T-cell (primary cell): ENCODE measurements at regions not wholly inside any gene's neighbourhood (a gene's known extent, or its start where the extent isn't known, plus 50 kb on each side); places are given as distances from the start of the nearest gene placed in this dataset.

Experiments
- ATAC-seq, 4 experiments: fragments of 200-7000 bp in 3 of 4; fragments of 150-1000 bp in 1 of 4; cut with Tn5 transposase; replicated peaks in 1 of 4; 1 replicate in 3 of 4; 2 replicates in 1 of 4; pipeline ENCODE4 v1.10.0; 2021; ENCODE audit warnings: moderate library complexity in 3 of 4, mild to moderate bottlenecking in 2 of 4, moderate number of reproducible peaks in 1 of 4
- CTCF ChIA-PET, 2 donors: fragments of 300-600 bp; sonication (Branson Sonifier 250); formaldehyde crosslinking; loops; one replicate each; lab custom pipeline; 2022; ENCODE audit warnings: antibody characterized with exemption in 2 of 2; lab: Charles Lee
- POLR2A ChIA-PET, 2 donors: fragments of 300-600 bp; sonication (Branson Sonifier 250); formaldehyde crosslinking; loops; one replicate each; lab custom pipeline; 2022; ENCODE audit warnings: antibody characterized with exemption in 2 of 2; lab: Charles Lee
- DNase-seq, 35 experiments: peaks; one replicate each; pipeline versions ENCODE4 v3.0.0 to v3.0.0-alpha.2; 2013 to 2023
- H3K27ac ChIP-seq: one replicate; pipeline ENCODE4 v1.5.1; 2013; ENCODE audit warnings: low read length
- H3K27me3 ChIP-seq, 2 experiments: replicated peaks in 1 of 2; 1 replicate in 1 of 2; 2 replicates in 1 of 2; pipeline versions ENCODE4 v1.6.1 to v1.7.0; 2013; ENCODE audit warnings: low read length in 1 of 2, mixed read lengths in 1 of 2; ENCODE audit not compliant: control insufficient read depth in 2 of 2, insufficient read depth in 2 of 2; ENCODE audit errors: extremely low read depth in 1 of 2
- H3K36me3 ChIP-seq, 2 donors: 1 replicate in 1 of 2; 2 replicates in 1 of 2; pipeline versions ENCODE4 v1.6.1 to v1.7.0; 2013; ENCODE audit warnings: low read length in 1 of 2; ENCODE audit not compliant: control insufficient read depth in 2 of 2, insufficient read depth in 1 of 2; ENCODE audit errors: extremely low read depth in 1 of 2
- H3K4me1 ChIP-seq, 2 experiments: 1 replicate in 1 of 2; 2 replicates in 1 of 2; pipeline versions ENCODE4 v1.6.1 to v1.7.0; 2013; ENCODE audit warnings: low read length in 2 of 2, mixed read lengths in 1 of 2; ENCODE audit not compliant: insufficient read depth in 2 of 2, control insufficient read depth in 1 of 2; ENCODE audit errors: extremely low read depth in 1 of 2
- H3K4me3 ChIP-seq, 2 donors: 1 replicate in 1 of 2; 2 replicates in 1 of 2; pipeline versions ENCODE4 v1.5.1 to v1.7.0; 2013; ENCODE audit warnings: mild to moderate bottlenecking in 2 of 2, low read length in 1 of 2, moderate library complexity in 1 of 2; ENCODE audit not compliant: control insufficient read depth in 1 of 2; ENCODE audit errors: extremely low read depth in 1 of 2
- H3K9me3 ChIP-seq: 2 replicates; pipeline ENCODE4 v1.7.0; 2013
- H3K27ac Mint-ChIP-seq, 2 donors: one replicate each; pipeline ENCODE4 v1.8.0; 2020 to 2021; ENCODE audit warnings: mild to moderate bottlenecking in 2 of 2, mixed read lengths in 2 of 2
- H3K27me3 Mint-ChIP-seq, 2 donors: one replicate each; pipeline ENCODE4 v1.8.0; 2021 to 2022; ENCODE audit warnings: mixed read lengths in 2 of 2
- H3K36me3 Mint-ChIP-seq: one replicate; pipeline ENCODE4 v1.8.0; 2021; ENCODE audit warnings: mixed read lengths
- H3K4me1 Mint-ChIP-seq, 3 donors: one replicate each; pipeline ENCODE4 v1.8.0; 2020 to 2022; ENCODE audit warnings: mixed read lengths in 3 of 3, mild to moderate bottlenecking in 1 of 3
- H3K4me3 Mint-ChIP-seq, 3 donors: one replicate each; pipeline ENCODE4 v1.8.0; 2020 to 2022; ENCODE audit warnings: mild to moderate bottlenecking in 3 of 3, mixed read lengths in 3 of 3, moderate library complexity in 3 of 3
- H3K9me3 Mint-ChIP-seq, 3 donors: one replicate each; pipeline ENCODE4 v1.8.0; 2020 to 2022; ENCODE audit warnings: mixed read lengths in 3 of 3
- WGBS: methylation state at CpG from one replicate; pipeline ENCODE4 v1.1.5; 2013; ENCODE audit warnings: missing lambda C conversion rate; ENCODE audit not compliant: insufficient coverage; 5-methylcytosine and 5-hydroxymethylcytosine counted together

DNA sequence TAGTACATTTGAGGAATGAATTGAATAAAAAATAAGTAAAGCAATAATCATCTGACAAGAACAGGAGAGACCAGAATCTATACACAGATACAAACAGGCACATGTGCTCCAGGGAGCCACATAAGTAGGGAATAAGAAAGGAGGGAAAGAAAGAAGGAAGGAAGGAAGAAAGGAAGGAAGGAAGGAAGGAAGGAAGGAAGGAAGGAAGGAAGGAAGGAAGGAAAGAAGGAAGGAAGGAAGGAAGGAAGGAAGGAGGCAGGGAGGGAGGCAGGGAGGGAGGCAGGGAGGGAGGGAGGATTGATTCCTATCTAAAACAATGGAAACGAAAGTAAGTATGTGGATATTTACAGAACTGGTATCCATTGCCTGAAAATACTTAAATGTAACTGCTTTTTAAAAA lies 475.8 kb downstream of the NLGN4X start:
- no peak overlapping the region for H3K27ac Mint-ChIP-seq
- H3K4me3 ChIP-seq = no peak overlapping the region
- peaks cover 1 to 4% (median 2%) of the 10 kb centered on the region in 3 donors for H3K9me3 Mint-ChIP-seq
- no peaks in the 10 kb centered on the region for H3K9me3 ChIP-seq
- DNase-seq (no peak), ATAC-seq (no peak)
- no peak overlapping the region for H3K27ac ChIP-seq
- H3K27me3 ChIP-seq = no peaks in the 10 kb centered on the region
- no peaks in the 10 kb centered on the region for H3K36me3 ChIP-seq
- WGBS = no CpG with 5 or more reads among the region's 1 CpG
- H3K36me3 Mint-ChIP-seq = no peaks in the 10 kb centered on the region
- H3K4me1 Mint-ChIP-seq = no peaks in the 10 kb centered on the region
- no peaks in the 10 kb centered on the region for H3K4me1 ChIP-seq
- H3K27me3 Mint-ChIP-seq = no peaks in the 10 kb centered on the region
- no peak overlapping the region for H3K4me3 Mint-ChIP-seq
- ChIA-PET CTCF (no interaction called here), POLR2A (no interaction called here)

DNA sequence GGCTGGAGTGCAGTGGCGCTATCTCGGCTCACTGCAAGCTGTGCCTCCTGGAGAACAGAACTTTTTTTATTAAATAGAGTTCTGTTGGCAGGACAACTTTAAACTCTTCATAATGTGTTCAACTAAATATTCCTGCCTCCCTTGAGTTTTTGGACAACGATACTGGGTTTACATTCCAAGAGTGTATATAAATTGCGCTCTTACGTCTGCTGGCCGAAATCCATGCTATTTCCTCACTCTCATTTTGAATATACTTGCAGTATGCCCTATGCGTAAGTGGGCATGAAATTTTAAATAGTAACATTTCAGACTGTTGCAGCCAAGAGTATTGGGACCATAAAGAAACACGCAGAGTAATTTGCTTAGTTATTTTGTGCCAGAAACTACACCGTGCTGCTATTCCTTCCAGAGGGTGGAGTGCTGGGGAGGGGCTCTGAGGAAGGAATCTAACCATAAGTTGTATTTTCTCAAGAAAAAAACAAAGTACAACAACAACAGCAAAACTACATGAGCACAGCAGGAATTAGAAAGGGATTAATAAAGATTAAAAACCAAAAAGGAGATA lies 480.0 kb downstream of the NLGN4X start:
- CTCF ChIA-PET = interaction anchor here in 1 of 2 donors (0.6 kb wide), 1 partner anchor 101 kb away, joined by 4 read pairs; no protein-coding TSS in a partner anchor
- H3K27me3 ChIP-seq = no peaks in the 10 kb centered on the region
- DNase-seq (no peak), ATAC-seq (no peak)
- WGBS = no CpG with 5 or more reads among the region's 9 CpGs
- no peaks in the 10 kb centered on the region for H3K27me3 Mint-ChIP-seq
- peaks cover 0 to 10% (median 7%) of the 10 kb centered on the region in 3 donors for H3K9me3 Mint-ChIP-seq
- H3K36me3 Mint-ChIP-seq = no peaks in the 10 kb centered on the region
- H3K4me1 Mint-ChIP-seq = no peaks in the 10 kb centered on the region
- H3K4me1 ChIP-seq = no peaks in the 10 kb centered on the region
- no peak overlapping the region for H3K4me3 Mint-ChIP-seq
- no peak overlapping the region for H3K27ac ChIP-seq
- no peak overlapping the region for H3K27ac Mint-ChIP-seq
- POLR2A ChIA-PET = no interaction called here
- no peaks in the 10 kb centered on the region for H3K9me3 ChIP-seq
- H3K4me3 ChIP-seq = no peak overlapping the region
- H3K36me3 ChIP-seq = no peaks in the 10 kb centered on the region

DNA sequence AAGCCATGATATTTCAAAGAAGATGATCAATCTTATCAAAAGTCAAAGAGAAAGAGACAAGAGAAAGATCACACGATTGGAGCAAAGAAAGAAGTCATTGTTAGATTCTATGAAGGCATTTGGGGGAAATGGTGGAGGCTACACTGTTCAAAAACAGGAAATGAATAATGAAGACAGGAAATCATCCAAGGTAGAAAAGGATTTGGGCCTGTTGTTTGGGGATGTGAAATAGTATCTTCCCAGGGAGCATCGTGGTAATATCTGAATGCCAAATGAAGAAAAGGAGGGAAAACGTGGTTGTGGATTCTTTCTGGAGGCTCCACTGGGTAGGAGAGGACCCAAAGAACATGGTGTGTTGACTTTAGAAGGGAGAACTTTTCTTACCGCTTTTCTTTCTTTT lies 482.4 kb downstream of the NLGN4X start:
- Histone ChIP-seq H3K9me3 (no peaks in the 10 kb centered on the region), H3K4me1 (no peaks in the 10 kb centered on the region), H3K4me3 (no peak overlapping the region), H3K27me3 (no peaks in the 10 kb centered on the region), H3K36me3 (no peaks in the 10 kb centered on the region), H3K27ac (no peak overlapping the region)
- H3K27me3 Mint-ChIP-seq = no peaks in the 10 kb centered on the region
- H3K4me1 Mint-ChIP-seq = no peaks in the 10 kb centered on the region
- no peak overlapping the region for H3K27ac Mint-ChIP-seq
- ChIA-PET CTCF (no interaction called here), POLR2A (no interaction called here)
- 43% methylated on average over 1 of the region's 4 CpGs for WGBS
- ATAC-seq (no peak), DNase-seq (no peak)
- no peak overlapping the region for H3K4me3 Mint-ChIP-seq
- peaks cover 0 to 12% (median 10%) of the 10 kb centered on the region in 3 donors for H3K9me3 Mint-ChIP-seq
- no peaks in the 10 kb centered on the region for H3K36me3 Mint-ChIP-seq

DNA sequence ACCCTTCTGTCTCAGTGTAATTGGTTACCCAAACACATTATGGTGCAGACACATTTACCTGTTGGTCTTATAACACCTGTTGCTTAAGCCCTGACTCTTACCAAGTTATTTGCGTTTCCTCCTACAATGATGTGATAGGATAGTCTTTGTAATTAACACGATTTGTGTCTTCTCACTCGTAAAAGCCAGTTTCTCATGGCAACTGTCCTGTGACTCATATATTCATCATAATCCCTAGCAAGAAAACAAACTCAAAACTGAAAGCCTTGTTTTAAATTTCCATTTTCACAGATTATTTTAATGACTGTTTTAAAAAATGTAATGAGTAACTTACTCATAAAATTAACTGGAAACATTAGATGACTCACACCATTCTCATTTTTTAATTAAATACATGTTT lies 495.2 kb downstream of the NLGN4X start:
- Mint-ChIP-seq H3K4me3 (no peak overlapping the region), H3K27ac (no peak overlapping the region), H3K9me3 (peaks cover 0 to 7% (median 6%) of the 10 kb centered on the region in 3 donors), H3K4me1 (no peaks in the 10 kb centered on the region), H3K27me3 (no peaks in the 10 kb centered on the region), H3K36me3 (no peaks in the 10 kb centered on the region)
- Histone ChIP-seq H3K9me3 (no peaks in the 10 kb centered on the region), H3K27me3 (no peaks in the 10 kb centered on the region), H3K4me3 (no peak overlapping the region), H3K27ac (no peak overlapping the region), H3K36me3 (no peaks in the 10 kb centered on the region), H3K4me1 (no peaks in the 10 kb centered on the region)
- ATAC-seq (no peak), DNase-seq (no peak)
- POLR2A ChIA-PET = no interaction called here
- no CpG with 5 or more reads among the region's 3 CpGs for WGBS
- CTCF ChIA-PET = no interaction called here

DNA sequence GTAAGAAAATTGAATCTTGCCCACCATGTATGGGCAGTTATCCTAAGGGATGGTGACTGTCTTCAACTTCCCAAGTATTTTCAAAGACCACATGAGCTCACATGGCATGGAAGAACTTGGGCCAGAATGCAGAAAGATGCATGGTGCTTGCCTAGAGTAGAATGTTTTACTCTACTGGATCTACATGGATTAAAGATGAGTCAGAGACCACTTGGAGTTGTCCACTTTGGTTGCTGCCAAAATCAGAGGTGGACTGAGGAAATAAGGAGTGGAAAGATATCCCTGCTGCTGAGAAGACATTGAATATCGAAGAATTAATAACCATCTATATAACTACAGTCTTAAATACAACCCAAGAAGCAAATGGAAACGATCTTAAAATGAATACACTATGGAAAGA lies 498.1 kb downstream of the NLGN4X start:
- no peak for ATAC-seq
- no peak overlapping the region for H3K27ac Mint-ChIP-seq
- H3K4me3 Mint-ChIP-seq = no peak overlapping the region
- DNase-seq = no peak
- no peaks in the 10 kb centered on the region for H3K36me3 Mint-ChIP-seq
- no peak overlapping the region for H3K27ac ChIP-seq
- H3K4me3 ChIP-seq = no peak overlapping the region
- POLR2A ChIA-PET = no interaction called here
- no peaks in the 10 kb centered on the region for H3K36me3 ChIP-seq
- H3K4me1 Mint-ChIP-seq = no peaks in the 10 kb centered on the region
- no CpG with 5 or more reads among the region's 2 CpGs for WGBS
- CTCF ChIA-PET = no interaction called here
- no peaks in the 10 kb centered on the region for H3K4me1 ChIP-seq
- no peaks in the 10 kb centered on the region for H3K27me3 Mint-ChIP-seq
- H3K9me3 ChIP-seq = no peaks in the 10 kb centered on the region
- H3K27me3 ChIP-seq = no peaks in the 10 kb centered on the region
- H3K9me3 Mint-ChIP-seq = peaks cover 0 to 9% (median 6%) of the 10 kb centered on the region in 3 donors

DNA sequence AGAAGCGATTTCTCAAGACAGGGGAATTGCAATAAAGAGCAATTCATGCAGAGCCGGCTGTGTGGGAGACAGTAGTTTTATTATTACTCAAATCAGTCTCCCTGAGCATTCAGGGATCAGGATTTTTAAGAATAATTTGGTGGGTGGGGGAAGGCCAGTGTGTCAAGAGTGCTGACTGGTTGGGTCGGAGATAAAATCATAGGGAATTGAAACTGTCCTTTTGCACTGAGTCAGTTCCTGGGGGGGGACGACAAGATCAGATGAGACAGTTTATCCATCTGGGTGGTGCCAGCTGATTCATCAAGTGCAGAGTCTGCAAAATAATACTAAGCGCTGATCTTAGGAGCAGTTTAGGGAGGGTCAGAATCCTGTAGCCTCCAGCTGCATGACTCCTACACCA lies 502.4 kb downstream of the NLGN4X start:
- Histone ChIP-seq H3K36me3 (no peaks in the 10 kb centered on the region), H3K27me3 (no peaks in the 10 kb centered on the region), H3K4me1 (no peaks in the 10 kb centered on the region), H3K27ac (no peak overlapping the region), H3K9me3 (no peaks in the 10 kb centered on the region), H3K4me3 (no peak overlapping the region)
- H3K27me3 Mint-ChIP-seq = no peaks in the 10 kb centered on the region
- no peak for ATAC-seq
- H3K4me3 Mint-ChIP-seq = no peak overlapping the region
- peaks cover 1 to 6% (median 3%) of the 10 kb centered on the region in 3 donors for H3K9me3 Mint-ChIP-seq
- no peak for DNase-seq
- H3K27ac Mint-ChIP-seq = no peak overlapping the region
- 100% methylated on average over 1 of the region's 5 CpGs for WGBS
- ChIA-PET POLR2A (no interaction called here), CTCF (no interaction called here)
- no peaks in the 10 kb centered on the region for H3K4me1 Mint-ChIP-seq
- no peaks in the 10 kb centered on the region for H3K36me3 Mint-ChIP-seq

DNA sequence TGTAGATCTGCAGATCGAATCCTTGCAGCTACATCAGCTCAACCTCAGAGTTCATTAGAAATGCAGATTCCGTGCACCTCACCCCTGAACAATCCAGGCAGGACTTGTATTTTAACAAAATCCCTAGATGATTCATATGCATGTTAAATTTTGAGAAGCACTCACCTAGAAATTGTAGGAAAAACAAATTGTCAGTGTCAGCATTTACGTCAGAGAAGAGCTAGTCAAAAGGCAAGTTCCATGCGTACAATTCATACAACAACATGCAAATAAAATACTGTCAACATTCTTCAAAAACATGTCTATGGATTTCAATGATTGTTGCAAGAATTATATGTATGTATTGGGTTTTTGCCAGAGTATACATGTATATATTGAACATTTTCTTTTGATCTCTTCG lies 504.5 kb downstream of the NLGN4X start:
- no peak overlapping the region for H3K27ac ChIP-seq
- no peak overlapping the region for H3K4me3 ChIP-seq
- ChIA-PET CTCF (no interaction called here), POLR2A (no interaction called here)
- H3K36me3 ChIP-seq = no peaks in the 10 kb centered on the region
- no CpG with 5 or more reads among the region's 5 CpGs for WGBS
- no peaks in the 10 kb centered on the region for H3K4me1 Mint-ChIP-seq
- ATAC-seq (no peak), DNase-seq (no peak)
- no peaks in the 10 kb centered on the region for H3K27me3 Mint-ChIP-seq
- no peaks in the 10 kb centered on the region for H3K36me3 Mint-ChIP-seq
- H3K4me1 ChIP-seq = no peaks in the 10 kb centered on the region
- no peak overlapping the region for H3K4me3 Mint-ChIP-seq
- H3K27ac Mint-ChIP-seq = no peak overlapping the region
- no peaks in the 10 kb centered on the region for H3K27me3 ChIP-seq
- H3K9me3 Mint-ChIP-seq = peaks cover 0 to 13% (median 3%) of the 10 kb centered on the region in 3 donors
- H3K9me3 ChIP-seq = no peaks in the 10 kb centered on the region
